ENCODE measurements at regions not wholly inside any gene's neighbourhood (a gene's known extent, or its start where the extent isn't known, plus 50 kb on each side); places are given as distances from the start of the nearest gene placed in this dataset.

DNA sequence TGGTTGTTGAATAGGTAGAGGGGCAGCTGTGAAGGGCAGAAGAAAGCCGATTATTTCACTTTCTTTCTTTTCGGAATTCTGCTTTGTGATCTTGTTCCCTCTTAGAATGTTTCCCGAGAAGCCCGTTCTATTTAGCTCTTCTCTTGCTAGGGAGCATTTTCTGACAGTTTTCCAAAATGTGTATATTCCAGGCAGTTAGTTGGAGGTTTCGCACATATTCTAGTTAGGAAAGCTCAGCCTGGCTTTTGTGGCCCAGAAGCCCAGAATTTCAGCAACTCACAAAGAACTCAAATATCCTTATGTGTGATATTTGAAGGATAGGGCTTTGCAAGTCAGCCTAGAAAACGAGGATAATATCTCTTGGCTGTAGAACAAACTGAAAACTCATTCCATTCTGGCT is 461.0 kb upstream of the C9orf72 start:
- ChIA-PET POLR2A (ENCODE audit: unreplicated experiment) (no interaction called here), CTCF (interaction anchor here (0.7 kb wide), 1 partner anchor 17 kb away, joined by 4 read pairs; no protein-coding TSS in a partner anchor)
- H3K27ac ChIP-seq (ENCODE audit: insufficient read depth, low read length), result no peak overlapping the region
- no peaks in the 10 kb centered on the region for H3K27me3 ChIP-seq (ENCODE audit: control insufficient read depth, insufficient read depth, low read length)
- dilution Hi-C loops (cut with HindIII; ENCODE audit: low sequenced_read_pairs, unreplicated experiment) (no loop called here), in situ Hi-C loops (cut with MboI; ENCODE audit: low sequenced_read_pairs) (no loop called here), intact Hi-C loops (cut with micrococcal nuclease) (no loop called here)
- no peaks in the 10 kb centered on the region for H4K20me1 ChIP-seq (ENCODE audit: insufficient read depth, low read length)
- H3K4me1 ChIP-seq (ENCODE audit: control insufficient read depth, insufficient read depth, low read length), result no peaks in the 10 kb centered on the region
- no peak overlapping the region for H4K91ac ChIP-seq (ENCODE audit: insufficient read depth, low read depth, low read length)
- TF ChIP-seq BHLHE40 (IDR thresholded peaks at IDR 0.05; ENCODE audit: low read depth, low read length), result no peak
- no peak for TF ChIP-seq RFX5 (IDR thresholded peaks at IDR 0.05; ENCODE audit: low read depth, low read length)
- no peak for TF ChIP-seq FOS (IDR thresholded peaks at IDR 0.05; ENCODE audit: low read depth, low read length)
- TF ChIP-seq CHD1 (IDR thresholded peaks at IDR 0.05; ENCODE audit: low read depth, low read length), result no peak
- TF ChIP-seq, protein P1, sequence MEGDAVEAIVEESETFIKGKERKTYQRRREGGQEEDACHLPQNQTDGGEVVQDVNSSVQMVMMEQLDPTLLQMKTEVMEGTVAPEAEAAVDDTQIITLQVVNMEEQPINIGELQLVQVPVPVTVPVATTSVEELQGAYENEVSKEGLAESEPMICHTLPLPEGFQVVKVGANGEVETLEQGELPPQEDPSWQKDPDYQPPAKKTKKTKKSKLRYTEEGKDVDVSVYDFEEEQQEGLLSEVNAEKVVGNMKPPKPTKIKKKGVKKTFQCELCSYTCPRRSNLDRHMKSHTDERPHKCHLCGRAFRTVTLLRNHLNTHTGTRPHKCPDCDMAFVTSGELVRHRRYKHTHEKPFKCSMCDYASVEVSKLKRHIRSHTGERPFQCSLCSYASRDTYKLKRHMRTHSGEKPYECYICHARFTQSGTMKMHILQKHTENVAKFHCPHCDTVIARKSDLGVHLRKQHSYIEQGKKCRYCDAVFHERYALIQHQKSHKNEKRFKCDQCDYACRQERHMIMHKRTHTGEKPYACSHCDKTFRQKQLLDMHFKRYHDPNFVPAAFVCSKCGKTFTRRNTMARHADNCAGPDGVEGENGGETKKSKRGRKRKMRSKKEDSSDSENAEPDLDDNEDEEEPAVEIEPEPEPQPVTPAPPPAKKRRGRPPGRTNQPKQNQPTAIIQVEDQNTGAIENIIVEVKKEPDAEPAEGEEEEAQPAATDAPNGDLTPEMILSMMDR (conservative IDR thresholded peaks at IDR 0.05; ENCODE audit: low read depth, low read length), result no peak
- no peak for TF ChIP-seq MAFK (IDR thresholded peaks at IDR 0.05; ENCODE audit: low read depth, low read length)
- TF ChIP-seq, protein P2, sequence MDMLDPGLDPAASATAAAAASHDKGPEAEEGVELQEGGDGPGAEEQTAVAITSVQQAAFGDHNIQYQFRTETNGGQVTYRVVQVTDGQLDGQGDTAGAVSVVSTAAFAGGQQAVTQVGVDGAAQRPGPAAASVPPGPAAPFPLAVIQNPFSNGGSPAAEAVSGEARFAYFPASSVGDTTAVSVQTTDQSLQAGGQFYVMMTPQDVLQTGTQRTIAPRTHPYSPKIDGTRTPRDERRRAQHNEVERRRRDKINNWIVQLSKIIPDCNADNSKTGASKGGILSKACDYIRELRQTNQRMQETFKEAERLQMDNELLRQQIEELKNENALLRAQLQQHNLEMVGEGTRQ (IDR thresholded peaks at IDR 0.05; ENCODE audit: low read depth, low read length), result no peak
- TF ChIP-seq MXI1 (IDR thresholded peaks at IDR 0.05; ENCODE audit: borderline replicate concordance, low read depth, low read length), result no peak
- no peak for TF ChIP-seq NFE2L2 (IDR thresholded peaks at IDR 0.05; ENCODE audit: low read depth, low read length)
- no peak for TF ChIP-seq CEBPB (IDR thresholded peaks at IDR 0.05; ENCODE audit: low read depth, low read length)
- no peak for TF ChIP-seq RCOR1 (IDR thresholded peaks at IDR 0.05; ENCODE audit: insufficient replicate concordance, low read length)
- no peak for TF ChIP-seq POLR2A (IDR thresholded peaks at IDR 0.05; ENCODE audit: low read depth, low read length)
- H2AK9ac ChIP-seq (replicated peaks; ENCODE audit: low read depth, low read length, poor library complexity), result no peak overlapping the region
- no peak overlapping the region for H3K56ac ChIP-seq (ENCODE audit: extremely low read depth, insufficient read depth, low read length)
- no peak overlapping the region for H2AFZ ChIP-seq (replicated peaks; ENCODE audit: low read length, poor library complexity)
- H3K9me3 ChIP-seq (ENCODE audit: control insufficient read depth, insufficient read depth, low read length), result no peaks in the 10 kb centered on the region
- no peak overlapping the region for H3K18ac ChIP-seq (ENCODE audit: low read depth, low read length)
- no peaks in the 10 kb centered on the region for H3K79me1 ChIP-seq (ENCODE audit: low read depth in 1 of 2, low read length in 2 of 2)
- no peak overlapping the region for H3K9ac ChIP-seq (ENCODE audit: low read depth, low read length)
- H3K23ac ChIP-seq (ENCODE audit: low read depth, low read length), result no peak overlapping the region
- H3K4me2 ChIP-seq (ENCODE audit: low read depth, low read length), result no peak overlapping the region
- ATAC-seq (ENCODE audit: low read depth) (no peak), DNase-seq (no peak)
- no peak overlapping the region for H2BK120ac ChIP-seq (ENCODE audit: low read depth, low read length)
- no TSS peak for BruUV-seq (replicated peaks)
- no peak overlapping the region for H3K4ac ChIP-seq (ENCODE audit: low read depth, low read length)
- no peak overlapping the region for H2BK5ac ChIP-seq (ENCODE audit: low read depth, low read length, poor library complexity, severe bottlenecking)
- H2AK5ac ChIP-seq (ENCODE audit: low read depth, low read length), result no peak overlapping the region
- H3K9me1 ChIP-seq (ENCODE audit: insufficient read depth, low read length), result no peaks in the 10 kb centered on the region
- H3K36me3 ChIP-seq (ENCODE audit: control insufficient read depth, insufficient read depth, low read length), result no peaks in the 10 kb centered on the region
- no CpG with 5 or more reads among the region's 6 CpGs for WGBS, 2 experiments (ENCODE audit: extremely low coverage in 2 of 2, insufficient read length in 1 of 2)
- no peak overlapping the region for H2BK15ac ChIP-seq (ENCODE audit: low read depth, low read length)
- H4K5ac ChIP-seq (ENCODE audit: low read depth, low read length), result no peak overlapping the region
- H4K8ac ChIP-seq (ENCODE audit: low read depth in 2 of 2, low read length in 2 of 2), result no peak overlapping the region
- no peak overlapping the region for H2BK20ac ChIP-seq (ENCODE audit: low read depth, low read length)
- H3K4me3 ChIP-seq (ENCODE audit: insufficient read depth, low read depth, low read length), result no peak overlapping the region
- H3K14ac ChIP-seq (replicated peaks; ENCODE audit: low read depth, low read length), result no peak overlapping the region
